HG03575 (cell line): ENCODE measurements at regions not wholly inside any gene's neighbourhood (a gene's known extent, or its start where the extent isn't known, plus 50 kb on each side); places are given as distances from the start of the nearest gene placed in this dataset.
"Not testable (repeated sequence)": the region's sequence is repeated elsewhere in the genome, so short reads cannot be mapped to it uniquely, and the experiment has no call there.

Experiments
- ATAC-seq: cut with Tn5 transposase; IDR thresholded peaks from one replicate; pipeline ENCODE4 v1.9.1; 2021; ENCODE audit not compliant: unreplicated experiment, insufficient number of reproducible peaks, low FRiP score; ENCODE audit errors: extremely low read depth

DNA sequence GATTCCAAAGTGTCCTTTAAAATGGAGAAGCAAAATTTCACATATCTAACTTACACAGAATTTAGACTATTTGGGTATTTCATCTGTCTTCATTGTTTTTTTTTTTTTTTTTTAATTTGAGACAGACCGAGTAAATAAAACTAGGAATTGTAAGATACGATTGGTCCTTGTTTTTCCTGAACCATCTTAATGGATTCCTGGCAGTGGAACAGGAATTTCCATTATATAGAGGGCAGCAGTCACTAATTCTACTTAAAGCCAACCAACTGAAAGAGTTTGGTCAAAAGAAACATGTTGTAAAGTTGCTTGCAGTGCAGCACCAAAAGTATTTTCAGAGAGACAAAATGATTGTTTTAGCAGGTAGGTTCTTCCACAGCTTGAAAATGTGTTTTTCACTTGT, 72.5 kb upstream of the HGF start:
- no peak for ATAC-seq

DNA sequence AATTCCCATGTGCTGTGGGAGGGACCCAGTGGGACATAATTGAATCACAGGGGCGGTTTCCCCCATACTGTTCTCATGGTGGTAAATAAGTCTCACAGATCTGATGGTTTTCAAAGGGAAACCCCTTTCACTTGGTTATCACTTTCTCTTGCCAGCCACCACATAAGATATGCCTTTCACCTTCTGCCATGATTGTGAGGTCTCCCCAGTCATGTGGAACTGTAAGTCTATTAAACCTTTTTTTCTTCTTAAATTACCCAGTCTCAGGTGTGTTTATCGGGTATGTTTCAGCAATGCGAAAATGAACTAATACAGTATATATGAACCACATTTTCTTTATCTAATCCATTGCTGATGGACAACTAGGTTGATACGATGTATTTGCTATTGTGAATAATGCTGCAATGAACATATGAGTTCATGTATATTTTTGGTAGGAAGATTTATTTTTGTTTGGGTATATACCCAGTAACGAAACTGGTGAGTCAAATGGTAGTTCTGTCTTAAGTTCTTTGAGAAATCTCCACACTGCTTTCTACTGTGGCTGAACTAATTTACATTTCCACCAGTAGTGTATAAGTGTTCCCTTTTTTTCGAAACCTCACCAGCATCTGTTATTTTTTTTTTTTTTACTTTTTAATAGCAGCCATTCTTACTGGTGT, 70.0 kb upstream of the HGF start:
- ATAC-seq = peak; percentile 94

DNA sequence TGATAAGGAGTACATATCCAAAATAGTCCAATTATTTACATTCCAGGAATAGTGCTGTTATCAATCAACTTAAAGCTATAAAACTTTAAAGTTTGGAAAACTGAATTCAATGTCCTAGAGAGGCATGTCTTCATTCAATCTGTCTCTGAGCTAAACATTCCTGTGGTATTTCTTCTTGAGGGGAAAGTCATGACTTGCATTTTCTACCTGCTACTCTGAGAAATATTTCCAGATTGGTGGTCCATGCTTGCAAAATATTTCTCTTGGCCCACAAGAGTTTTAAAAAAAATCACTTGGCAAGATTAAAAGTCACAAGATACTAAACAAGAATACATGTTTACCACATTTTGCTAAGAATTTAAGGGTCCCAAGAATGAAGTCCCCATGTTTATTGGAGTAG, 63.6 kb upstream of the HGF start:
- no peak for ATAC-seq

DNA sequence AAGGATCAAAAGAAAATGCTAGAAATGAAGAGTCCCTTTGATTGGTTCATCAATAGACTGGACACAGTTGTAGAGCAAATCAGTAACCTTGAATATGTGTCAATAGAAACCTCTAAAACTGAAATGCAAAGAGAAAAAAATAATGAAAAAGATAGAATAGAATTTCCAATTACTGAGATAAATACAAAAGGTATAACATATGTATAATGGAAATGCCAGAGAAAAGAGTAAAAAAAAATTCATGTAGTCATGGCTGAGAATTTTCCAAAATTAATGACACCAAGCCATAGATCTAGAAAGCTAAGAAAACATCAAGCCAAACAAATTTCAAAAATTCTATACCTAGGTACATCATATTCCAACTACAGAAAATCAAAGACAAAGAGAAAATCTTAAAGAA, 62.0 kb upstream of the HGF start:
- no peak for ATAC-seq

DNA sequence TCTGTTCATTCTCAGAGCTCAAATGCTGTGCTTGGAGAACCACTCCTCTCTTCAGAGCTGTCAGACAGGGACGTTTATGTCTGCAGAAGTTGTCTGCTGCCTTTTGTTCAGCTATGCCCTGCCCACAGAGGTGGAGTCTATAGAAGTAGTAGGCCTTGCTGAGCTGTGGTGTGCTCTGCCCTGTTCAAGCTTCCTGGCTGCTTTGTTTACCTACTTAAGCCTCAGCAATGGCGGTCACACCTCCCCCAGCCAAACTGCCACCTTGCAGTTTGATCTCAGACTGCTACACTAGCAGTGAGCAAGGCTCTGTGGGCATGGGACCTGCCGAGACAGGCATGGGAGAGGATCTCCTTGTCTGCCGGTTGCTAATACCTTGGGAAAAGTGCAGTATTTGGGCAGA, 59.7 kb upstream of the HGF start:
- ATAC-seq = not testable (repeated sequence)

DNA sequence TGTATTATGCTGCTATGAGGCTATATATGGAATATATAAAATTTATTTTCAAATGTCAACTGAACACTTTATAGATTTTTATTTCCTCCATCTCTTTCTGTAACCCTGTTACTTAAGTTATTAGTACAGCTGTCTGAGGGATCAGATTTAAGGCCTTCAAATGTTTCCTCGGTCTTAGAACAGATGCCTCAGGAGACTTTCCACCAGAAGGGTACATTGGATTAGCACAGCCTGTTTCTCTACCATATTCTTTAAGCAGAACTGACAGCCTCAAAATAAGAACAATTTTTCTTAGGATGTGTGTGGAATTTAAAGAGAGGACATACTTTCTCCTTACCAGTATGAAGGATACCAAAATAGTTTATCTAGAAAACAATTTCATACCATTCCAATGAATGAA, 53.0 kb upstream of the HGF start:
- no peak for ATAC-seq

DNA sequence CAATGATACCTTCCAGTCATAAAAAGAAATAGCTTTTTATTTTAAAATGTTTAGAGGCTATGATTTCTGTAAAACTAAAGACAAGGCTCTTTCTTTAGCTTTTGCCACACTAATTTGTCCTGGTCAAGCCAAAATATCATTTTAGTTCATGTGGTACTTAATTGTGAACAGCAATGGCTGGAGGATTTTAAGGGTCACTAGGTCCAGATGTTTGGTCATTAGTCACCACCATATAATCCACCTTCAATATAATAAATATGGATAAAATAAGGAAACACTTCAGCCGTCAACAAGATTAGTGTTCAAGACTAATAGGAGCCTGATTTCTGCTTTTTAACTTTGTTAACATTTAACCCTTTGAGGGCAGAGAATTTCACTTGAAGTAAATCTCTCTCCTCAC, 50.0 kb upstream of the HGF start:
- ATAC-seq = no peak
